ENCODE measurements at regions not wholly inside any gene's neighbourhood (a gene's known extent, or its start where the extent isn't known, plus 50 kb on each side); places are given as distances from the start of the nearest gene placed in this dataset.

GRCh38 chr10:44786286-44786850 is 124.8 kb upstream of the TMEM72 start:
- Mint-ChIP-seq H3K27me3 (ENCODE audit: unreplicated experiment) (peaks cover 67% of the 10 kb centered on the region), H3K4me3 (ENCODE audit: low read depth, unreplicated experiment) (no peak overlapping the region), H3K36me3 (ENCODE audit: insufficient read depth, unreplicated experiment) (no peaks in the 10 kb centered on the region), H3K4me1 (ENCODE audit: low read depth, unreplicated experiment) (no peaks in the 10 kb centered on the region), H3K27ac (ENCODE audit: unreplicated experiment) (no peak overlapping the region), H3K9me3 (ENCODE audit: low read depth, unreplicated experiment) (no peaks in the 10 kb centered on the region)
- CTCF ChIA-PET: no interaction called here
- intact Hi-C loops (cut with micrococcal nuclease; ENCODE audit: unreplicated experiment): no loop called here
- no peak for DNase-seq
- TF ChIP-seq, protein P1, sequence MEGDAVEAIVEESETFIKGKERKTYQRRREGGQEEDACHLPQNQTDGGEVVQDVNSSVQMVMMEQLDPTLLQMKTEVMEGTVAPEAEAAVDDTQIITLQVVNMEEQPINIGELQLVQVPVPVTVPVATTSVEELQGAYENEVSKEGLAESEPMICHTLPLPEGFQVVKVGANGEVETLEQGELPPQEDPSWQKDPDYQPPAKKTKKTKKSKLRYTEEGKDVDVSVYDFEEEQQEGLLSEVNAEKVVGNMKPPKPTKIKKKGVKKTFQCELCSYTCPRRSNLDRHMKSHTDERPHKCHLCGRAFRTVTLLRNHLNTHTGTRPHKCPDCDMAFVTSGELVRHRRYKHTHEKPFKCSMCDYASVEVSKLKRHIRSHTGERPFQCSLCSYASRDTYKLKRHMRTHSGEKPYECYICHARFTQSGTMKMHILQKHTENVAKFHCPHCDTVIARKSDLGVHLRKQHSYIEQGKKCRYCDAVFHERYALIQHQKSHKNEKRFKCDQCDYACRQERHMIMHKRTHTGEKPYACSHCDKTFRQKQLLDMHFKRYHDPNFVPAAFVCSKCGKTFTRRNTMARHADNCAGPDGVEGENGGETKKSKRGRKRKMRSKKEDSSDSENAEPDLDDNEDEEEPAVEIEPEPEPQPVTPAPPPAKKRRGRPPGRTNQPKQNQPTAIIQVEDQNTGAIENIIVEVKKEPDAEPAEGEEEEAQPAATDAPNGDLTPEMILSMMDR (IDR thresholded peaks at IDR 0.05; ENCODE audit: unreplicated experiment): no peak
- no TSS peak for BruUV-seq (replicated peaks)

DNA sequence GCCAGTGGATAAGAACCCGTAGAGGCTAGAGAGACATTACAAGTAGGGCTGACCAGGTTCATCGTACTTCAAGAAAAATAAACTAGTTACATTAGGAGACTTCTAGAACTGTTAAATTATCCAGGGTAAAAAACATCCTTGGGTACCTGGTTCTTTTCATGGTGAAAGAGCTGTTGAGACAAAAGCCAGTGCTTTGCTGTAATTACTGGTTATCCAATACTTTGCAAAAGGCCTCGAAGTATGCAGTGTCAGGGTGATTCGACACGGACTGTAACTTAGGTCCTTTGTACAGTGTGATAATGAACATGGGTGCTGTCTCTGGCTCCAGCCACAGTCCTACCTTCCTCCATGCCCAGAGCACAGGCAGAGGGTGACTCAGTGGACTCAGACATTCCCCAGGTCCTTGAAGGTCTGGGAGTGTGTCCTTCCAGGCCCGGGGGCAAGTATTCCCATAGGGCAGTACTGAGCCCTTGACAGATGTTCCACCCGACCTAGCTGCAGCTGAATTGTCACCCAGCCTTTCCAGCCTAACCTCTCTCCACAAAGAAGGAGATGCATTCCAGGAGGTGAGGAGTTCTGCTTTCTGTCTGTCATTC is 123.6 kb upstream of the TMEM72 start:
- no peak overlapping the region for H3K4me3 Mint-ChIP-seq (ENCODE audit: low read depth, unreplicated experiment)
- DNase-seq: no peak
- TF ChIP-seq, protein P1 (IDR thresholded peaks at IDR 0.05; ENCODE audit: unreplicated experiment): no peak
- H3K9me3 Mint-ChIP-seq (ENCODE audit: low read depth, unreplicated experiment): no peaks in the 10 kb centered on the region
- no peak overlapping the region for H3K27ac Mint-ChIP-seq (ENCODE audit: unreplicated experiment)
- peaks cover 69% of the 10 kb centered on the region for H3K27me3 Mint-ChIP-seq (ENCODE audit: unreplicated experiment)
- intact Hi-C loops (cut with micrococcal nuclease; ENCODE audit: unreplicated experiment): no loop called here
- BruUV-seq (replicated peaks): no TSS peak
- H3K36me3 Mint-ChIP-seq (ENCODE audit: insufficient read depth, unreplicated experiment): no peaks in the 10 kb centered on the region
- no peaks in the 10 kb centered on the region for H3K4me1 Mint-ChIP-seq (ENCODE audit: low read depth, unreplicated experiment)
- CTCF ChIA-PET: no interaction called here

DNA sequence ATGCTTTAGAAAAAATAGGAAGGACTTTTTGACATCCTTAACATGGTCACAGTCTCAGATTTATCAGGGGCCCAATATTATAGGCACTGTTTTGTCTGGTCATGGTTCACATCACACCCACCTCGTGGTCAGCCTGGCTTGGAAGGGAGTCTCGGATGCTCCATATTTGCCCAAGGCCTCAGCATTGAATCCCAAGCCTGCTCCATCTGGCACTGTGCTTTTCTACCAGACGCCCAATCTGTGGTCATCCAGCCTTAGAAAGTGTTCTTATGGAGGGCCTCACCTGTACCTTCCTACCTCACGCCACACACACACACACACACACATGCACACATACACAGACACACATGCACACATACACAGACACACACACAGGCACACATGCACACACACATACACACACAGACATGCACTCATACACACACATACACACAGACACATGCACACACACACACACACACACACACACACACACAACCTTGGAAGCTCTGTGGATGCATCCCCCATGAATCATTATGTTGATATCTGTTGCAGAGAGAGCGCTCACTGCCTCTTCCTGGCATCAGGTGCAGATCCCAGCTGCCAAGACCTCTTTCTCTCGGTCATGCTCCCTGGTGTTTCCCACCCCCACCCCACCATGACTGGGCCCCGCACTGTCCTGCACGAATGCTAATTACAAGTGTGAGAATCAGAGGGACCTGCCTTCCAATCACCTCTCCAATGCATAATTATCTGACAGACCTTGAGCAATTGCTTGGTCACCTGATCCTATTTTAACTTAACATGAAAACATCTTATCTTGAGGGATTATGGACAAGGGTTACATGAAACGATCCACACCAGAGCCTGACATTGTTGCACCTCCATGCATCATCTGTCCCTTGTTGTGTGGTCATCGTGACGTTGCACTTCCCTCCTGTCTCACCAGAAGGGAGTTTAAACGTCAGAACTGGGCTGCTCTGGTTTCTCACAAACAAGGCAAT is 122.7 kb upstream of the TMEM72 start:
- Mint-ChIP-seq H3K27ac (ENCODE audit: unreplicated experiment) (no peak overlapping the region), H3K36me3 (ENCODE audit: insufficient read depth, unreplicated experiment) (no peaks in the 10 kb centered on the region), H3K4me1 (ENCODE audit: low read depth, unreplicated experiment) (no peaks in the 10 kb centered on the region), H3K27me3 (ENCODE audit: unreplicated experiment) (peaks cover 69% of the 10 kb centered on the region), H3K9me3 (ENCODE audit: low read depth, unreplicated experiment) (no peaks in the 10 kb centered on the region), H3K4me3 (ENCODE audit: low read depth, unreplicated experiment) (no peak overlapping the region)
- TF ChIP-seq, protein P1 (IDR thresholded peaks at IDR 0.05; ENCODE audit: unreplicated experiment): no peak
- DNase-seq: no peak
- intact Hi-C loops (cut with micrococcal nuclease; ENCODE audit: unreplicated experiment): no loop called here
- no TSS peak for BruUV-seq (replicated peaks)
- CTCF ChIA-PET: no interaction called here

- Mint-ChIP-seq H3K9me3 (ENCODE audit: low read depth, unreplicated experiment) (no peaks in the 10 kb centered on the region), H3K4me1 (ENCODE audit: low read depth, unreplicated experiment) (peaks cover 8% of the 10 kb centered on the region), H3K27me3 (ENCODE audit: unreplicated experiment) (peaks cover 70% of the 10 kb centered on the region), H3K36me3 (ENCODE audit: insufficient read depth, unreplicated experiment) (no peaks in the 10 kb centered on the region), H3K27ac (ENCODE audit: unreplicated experiment) (no peak overlapping the region), H3K4me3 (ENCODE audit: low read depth, unreplicated experiment) (no peak overlapping the region)
- intact Hi-C loops (cut with micrococcal nuclease; ENCODE audit: unreplicated experiment): no loop called here
- TF ChIP-seq, protein P1 (IDR thresholded peaks at IDR 0.05; ENCODE audit: unreplicated experiment): no peak
- BruUV-seq (replicated peaks): no TSS peak
- CTCF ChIA-PET: no interaction called here
- DNase-seq: no peak
Observed at GRCh38 chr10:44792119-44792775, 118.9 kb upstream of the TMEM72 start.

Data from Calu3 (cell line).